ENCODE measurements at regions not wholly inside any gene's neighbourhood (a gene's known extent, or its start where the extent isn't known, plus 50 kb on each side); places are given as distances from the start of the nearest gene placed in this dataset.

DNA sequence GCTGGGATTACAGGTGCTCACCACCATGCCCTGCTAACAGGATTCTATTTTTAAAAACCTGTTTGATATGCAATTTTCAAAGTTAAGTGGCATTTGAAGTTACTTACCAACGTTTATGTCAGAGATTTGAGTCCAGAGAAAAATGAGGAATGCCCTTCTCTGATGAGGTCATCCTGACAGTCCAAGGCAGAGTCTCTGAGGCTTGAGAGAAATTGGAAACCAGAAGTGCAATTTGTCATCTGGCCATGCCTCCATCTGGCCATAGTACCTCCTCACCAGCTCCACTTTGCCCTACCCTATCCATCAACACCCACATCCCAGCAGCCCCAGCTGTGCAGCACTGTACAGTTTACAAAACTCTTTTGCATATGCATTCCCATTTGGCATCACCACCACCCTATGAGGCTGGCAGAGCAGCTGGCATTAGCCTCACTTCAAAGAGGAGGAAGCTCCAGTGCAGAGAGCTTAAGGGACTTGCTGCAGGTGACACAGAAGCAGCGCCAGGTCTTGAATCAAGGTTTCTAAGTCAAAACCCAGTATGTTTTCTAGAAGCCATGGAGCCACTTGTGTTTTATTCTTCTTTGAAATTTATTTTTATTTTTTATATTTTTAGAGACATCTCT lies 54.5 kb upstream of the PDZD8 start:
- no peaks in the 10 kb centered on the region for H3K27me3 ChIP-seq
- TF ChIP-seq, protein P1, sequence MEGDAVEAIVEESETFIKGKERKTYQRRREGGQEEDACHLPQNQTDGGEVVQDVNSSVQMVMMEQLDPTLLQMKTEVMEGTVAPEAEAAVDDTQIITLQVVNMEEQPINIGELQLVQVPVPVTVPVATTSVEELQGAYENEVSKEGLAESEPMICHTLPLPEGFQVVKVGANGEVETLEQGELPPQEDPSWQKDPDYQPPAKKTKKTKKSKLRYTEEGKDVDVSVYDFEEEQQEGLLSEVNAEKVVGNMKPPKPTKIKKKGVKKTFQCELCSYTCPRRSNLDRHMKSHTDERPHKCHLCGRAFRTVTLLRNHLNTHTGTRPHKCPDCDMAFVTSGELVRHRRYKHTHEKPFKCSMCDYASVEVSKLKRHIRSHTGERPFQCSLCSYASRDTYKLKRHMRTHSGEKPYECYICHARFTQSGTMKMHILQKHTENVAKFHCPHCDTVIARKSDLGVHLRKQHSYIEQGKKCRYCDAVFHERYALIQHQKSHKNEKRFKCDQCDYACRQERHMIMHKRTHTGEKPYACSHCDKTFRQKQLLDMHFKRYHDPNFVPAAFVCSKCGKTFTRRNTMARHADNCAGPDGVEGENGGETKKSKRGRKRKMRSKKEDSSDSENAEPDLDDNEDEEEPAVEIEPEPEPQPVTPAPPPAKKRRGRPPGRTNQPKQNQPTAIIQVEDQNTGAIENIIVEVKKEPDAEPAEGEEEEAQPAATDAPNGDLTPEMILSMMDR (IDR thresholded peaks at IDR 0.05), result no peak
- no peaks in the 10 kb centered on the region for H3K9me3 ChIP-seq
- peaks cover 0 to 6% of the 10 kb centered on the region in 2 donors for H3K4me1 ChIP-seq
- no peak for DNase-seq (ENCODE audit: low spot score)
- no peaks in the 10 kb centered on the region for H3K36me3 ChIP-seq
- no peak overlapping the region for H3K4me3 ChIP-seq
- no peak overlapping the region for H3K27ac ChIP-seq

DNA sequence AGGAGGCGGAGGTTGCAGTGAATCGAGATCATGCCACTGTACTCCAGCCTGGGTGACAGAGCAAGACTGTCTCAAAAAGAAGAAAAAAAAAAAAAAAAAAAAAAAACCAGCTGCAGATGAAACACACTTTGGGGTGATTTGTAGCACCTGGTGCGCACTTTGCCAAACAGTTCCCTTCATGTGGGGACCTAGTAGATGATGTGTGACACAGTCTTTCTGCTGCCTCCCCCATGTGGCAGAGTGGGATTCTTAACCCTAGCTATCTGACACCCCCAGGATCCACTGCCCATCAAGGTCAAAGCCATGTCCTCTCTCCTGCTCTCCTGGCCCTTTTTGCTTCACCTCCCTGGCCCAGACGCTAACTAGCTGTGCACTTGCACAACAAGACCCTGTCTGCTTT lies 52.1 kb upstream of the PDZD8 start:
- no peaks in the 10 kb centered on the region for H3K36me3 ChIP-seq
- H3K27me3 ChIP-seq, result no peaks in the 10 kb centered on the region
- H3K4me1 ChIP-seq, result peaks cover 0 to 6% of the 10 kb centered on the region in 2 donors
- TF ChIP-seq, protein P1 (IDR thresholded peaks at IDR 0.05), result no peak
- no peak overlapping the region for H3K27ac ChIP-seq
- no peaks in the 10 kb centered on the region for H3K9me3 ChIP-seq
- DNase-seq (ENCODE audit: low spot score), result no peak
- H3K4me3 ChIP-seq, result no peak overlapping the region

DNA sequence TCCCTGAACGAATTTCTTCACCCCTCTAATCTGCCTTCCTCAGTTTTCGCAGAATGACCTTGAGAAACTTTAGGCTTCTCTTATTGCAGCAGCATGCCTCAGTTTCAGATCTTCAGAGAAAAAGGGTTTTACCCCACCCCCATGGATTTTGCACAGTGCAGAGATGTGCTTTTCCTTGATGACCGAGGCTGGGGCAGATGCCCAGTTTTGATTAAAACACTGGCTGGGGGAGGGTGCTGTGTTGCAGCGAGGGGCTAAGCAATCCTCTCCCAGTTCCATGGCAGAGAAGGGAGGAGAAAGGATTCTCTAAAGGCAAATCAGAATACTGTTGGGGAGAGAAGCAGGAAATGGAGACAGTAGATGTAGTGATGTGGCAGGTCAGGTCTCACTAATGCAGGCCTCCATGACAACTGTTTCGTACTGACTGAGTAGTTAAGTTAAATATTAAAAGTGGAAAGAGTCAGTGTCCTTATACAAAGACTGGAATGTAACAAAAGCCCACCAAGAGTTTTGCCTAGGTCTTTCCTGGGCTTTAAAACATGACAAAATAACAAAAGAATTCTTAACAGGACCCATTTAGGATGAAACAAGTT lies 50.8 kb upstream of the PDZD8 start:
- Histone ChIP-seq H3K4me1 (peaks cover 0 to 6% of the 10 kb centered on the region in 2 donors), H3K9me3 (no peaks in the 10 kb centered on the region), H3K4me3 (no peak overlapping the region), H3K27ac (no peak overlapping the region), H3K36me3 (no peaks in the 10 kb centered on the region), H3K27me3 (no peaks in the 10 kb centered on the region)
- DNase-seq (ENCODE audit: low spot score), result no peak
- TF ChIP-seq, protein P1 (IDR thresholded peaks at IDR 0.05), result no peak

DNA sequence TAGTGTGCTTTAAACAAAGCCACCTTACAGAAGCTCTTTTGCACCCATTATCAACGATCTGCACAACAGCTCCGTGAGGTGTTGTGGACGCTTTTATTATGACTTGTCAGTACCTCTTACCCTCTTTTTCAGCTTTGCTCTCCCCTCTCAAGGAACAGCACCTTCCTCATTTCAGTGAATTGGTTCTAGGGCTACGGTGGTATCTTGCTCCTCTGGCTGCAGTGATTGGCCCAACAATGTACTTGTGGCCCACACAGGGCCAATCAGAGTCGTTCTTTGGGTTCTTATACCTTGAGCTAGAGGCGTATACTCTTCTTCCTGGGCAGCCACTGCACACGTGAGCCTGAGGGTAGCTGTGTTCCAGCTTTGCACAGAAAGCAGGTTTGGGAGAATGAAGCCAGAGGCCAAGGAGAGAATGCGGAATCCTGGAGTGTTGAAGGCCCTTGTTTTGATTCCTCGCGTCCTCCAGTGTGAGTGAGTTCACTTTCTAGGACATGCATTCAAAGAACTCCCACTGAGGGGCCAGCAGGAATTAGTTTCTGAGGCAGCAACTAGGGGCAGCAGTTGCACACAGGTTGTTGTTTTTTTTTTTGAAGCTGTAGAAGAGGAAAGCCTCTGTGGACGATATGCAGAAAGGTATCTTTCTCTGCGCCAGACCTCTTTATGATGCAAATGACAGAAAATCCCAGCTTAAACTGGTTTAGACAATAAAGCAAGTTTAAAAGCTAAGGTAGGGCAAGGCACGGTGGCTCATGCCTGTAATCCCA lies 49.8 kb upstream of the PDZD8 start:
- peaks cover 0 to 6% of the 10 kb centered on the region in 2 donors for H3K4me1 ChIP-seq
- H3K27ac ChIP-seq, result no peak overlapping the region
- H3K27me3 ChIP-seq, result no peaks in the 10 kb centered on the region
- no peaks in the 10 kb centered on the region for H3K9me3 ChIP-seq
- TF ChIP-seq, protein P1 (IDR thresholded peaks at IDR 0.05), result no peak
- no peak overlapping the region for H3K4me3 ChIP-seq
- no peaks in the 10 kb centered on the region for H3K36me3 ChIP-seq
- no peak for DNase-seq (ENCODE audit: low spot score)
